ENCODE measurements at regions not wholly inside any gene's neighbourhood (a gene's known extent, or its start where the extent isn't known, plus 50 kb on each side); places are given as distances from the start of the nearest gene placed in this dataset.

GRCh38 chr20:60447703-60448102 is 489.5 kb downstream of the CDH26 start:
- no peak for DNase-seq

GRCh38 chr20:60453388-60454246 is 495.4 kb downstream of the CDH26 start:
- no peak for DNase-seq

DNA sequence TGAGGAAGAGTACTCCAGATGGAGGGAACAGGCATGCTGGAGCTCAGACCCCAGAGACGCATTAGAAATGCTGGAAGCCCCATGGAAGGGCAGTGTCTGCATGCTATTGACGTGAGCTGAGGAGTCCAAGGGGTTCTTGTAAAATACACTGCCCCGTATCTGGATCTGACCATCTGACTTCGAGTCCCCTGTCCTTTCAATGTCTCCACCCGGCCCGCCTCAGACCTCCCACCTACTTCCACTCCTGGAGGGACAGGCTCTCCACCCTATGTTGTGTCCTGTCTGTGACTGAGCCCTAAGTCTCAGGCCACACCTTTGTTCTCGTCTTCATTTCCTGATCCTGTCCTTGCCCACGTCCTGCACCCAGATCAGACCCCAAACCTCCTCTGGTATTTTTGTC is 496.3 kb downstream of the CDH26 start:
- DNase-seq: no peak

DNA sequence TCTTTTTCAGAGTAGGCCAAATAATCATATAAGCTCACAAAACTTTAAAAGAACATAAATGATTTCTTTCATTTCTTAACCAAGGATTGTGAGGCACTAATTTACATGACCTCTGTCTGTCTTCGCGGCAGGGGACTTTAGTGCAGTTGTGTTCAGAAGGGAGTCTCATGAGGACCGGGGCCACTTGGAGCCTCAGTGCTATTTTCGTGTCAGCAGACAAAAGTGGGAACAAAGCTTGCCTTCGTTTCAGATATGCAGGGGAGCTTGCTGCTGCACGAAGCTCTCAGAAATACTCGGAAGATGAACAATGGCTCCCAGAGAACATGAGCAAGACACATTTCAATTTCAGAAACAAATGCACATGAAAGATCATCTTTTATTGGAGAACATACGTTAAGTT is 497.0 kb downstream of the CDH26 start:
- no peak for DNase-seq

DNA sequence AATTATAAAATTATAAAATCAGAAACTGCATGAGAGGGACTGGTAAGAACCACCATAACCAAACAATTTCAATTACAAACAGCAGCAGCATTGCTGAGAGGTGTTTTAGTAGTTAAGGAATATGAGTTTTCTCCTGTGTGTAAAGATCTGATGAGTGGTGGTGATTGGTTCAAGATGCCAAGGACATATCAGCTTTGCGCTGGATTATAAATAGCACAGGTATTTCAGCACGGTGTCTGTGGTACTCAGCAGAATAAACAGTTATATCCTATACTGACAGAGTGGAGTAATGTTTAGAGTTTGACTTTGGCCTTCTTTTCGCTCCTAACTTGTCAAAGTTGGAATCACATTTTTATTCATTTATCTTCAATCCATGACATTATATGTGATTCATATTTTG is 501.0 kb downstream of the CDH26 start:
- DNase-seq: no peak

- DNase-seq: no peak
Measured at GRCh38 chr20:60461993-60462392, 503.8 kb downstream of the CDH26 start.

GRCh38 chr20:60463798-60464197 is 505.6 kb downstream of the CDH26 start:
- no peak for DNase-seq

DNA sequence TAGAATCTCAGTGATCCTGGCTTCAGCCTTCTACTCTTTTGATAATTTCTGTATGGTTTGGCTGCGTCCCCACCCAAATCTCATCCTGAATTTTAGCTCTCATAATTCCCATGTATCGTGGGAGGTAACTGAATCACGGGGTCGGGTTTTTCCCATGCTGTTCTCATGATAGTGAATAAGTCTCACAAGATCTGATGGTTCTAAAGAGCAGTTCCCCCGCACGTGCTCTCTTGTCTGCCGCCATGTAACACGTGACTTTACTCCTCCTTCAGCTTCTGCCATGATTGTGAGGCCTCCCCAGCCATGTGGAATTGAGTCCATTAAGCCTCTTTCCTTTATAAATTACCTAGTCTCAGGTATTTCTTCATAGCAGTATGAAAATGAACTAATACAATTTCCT is 507.2 kb downstream of the CDH26 start:
- DNase-seq: no peak

DNA sequence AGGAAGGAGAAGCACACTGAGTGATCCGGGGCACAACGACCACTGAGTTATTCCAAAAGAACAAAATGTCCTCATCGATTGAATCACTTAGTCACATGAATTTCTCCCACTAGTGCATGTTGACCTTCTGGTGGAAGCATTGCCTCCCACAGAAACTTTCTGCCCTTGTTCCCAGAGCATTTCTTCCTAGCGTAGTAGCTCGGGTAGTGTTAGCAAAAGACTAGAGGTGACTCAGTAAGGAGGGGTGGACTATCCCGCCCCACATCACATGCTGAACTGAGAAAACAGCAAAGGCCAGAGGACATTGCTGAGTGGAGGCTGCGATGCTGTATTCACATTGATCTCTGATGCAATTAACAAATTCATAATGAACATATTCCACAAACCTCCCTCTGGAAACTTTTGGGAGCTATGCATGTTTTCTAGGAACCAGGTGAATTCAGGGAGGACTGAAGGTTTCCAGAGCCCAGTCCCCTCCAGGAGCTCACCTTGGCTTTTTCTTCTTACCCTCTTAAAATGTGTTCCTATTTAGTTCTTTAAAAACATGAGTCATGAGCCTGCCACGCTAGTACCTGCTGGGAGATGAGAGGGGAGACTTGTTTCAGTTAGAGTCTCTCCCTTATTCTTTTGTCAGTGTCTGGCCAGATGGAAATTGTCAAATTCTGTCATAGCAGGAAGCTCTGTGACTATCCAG is 507.9 kb downstream of the CDH26 start:
- DNase-seq: no peak

DNA sequence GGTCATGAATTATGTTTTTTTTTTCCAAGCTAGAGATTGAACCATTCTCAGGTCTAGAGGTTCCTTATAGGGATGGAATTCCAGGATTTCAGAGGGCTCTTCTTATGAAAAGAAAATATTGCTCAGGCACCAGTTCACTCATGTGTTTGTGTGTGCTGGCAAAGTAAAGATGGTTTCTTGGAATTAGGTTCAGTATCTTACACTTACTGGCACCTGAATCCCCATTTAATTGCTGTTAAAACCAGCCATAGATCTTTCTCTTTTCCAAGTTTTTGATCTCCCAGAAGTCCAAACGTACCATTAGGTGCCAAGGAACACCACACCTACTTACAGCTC is 508.4 kb downstream of the CDH26 start:
- no peak for DNase-seq

DNA sequence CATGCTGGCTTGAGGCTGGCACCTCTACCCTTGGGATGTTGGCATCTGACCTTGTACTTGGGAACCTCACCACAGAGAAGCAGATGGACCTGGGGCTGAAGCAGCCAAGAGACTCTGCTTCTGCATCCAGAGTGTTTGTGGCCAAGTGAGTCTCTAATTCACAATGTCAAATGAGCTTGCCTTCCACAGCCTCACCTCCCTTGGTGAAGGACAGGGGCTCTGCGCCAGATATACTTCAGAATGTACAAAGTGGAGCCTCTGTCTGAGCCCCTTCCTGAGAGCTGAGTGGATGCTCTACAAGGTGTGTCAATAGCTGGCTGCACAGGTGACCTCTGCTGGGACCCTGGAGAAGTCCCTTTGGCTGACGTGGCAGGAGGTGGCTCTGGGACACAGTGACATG is 508.9 kb downstream of the CDH26 start:
- no peak for DNase-seq

GRCh38 chr20:60467771-60468170 is 509.5 kb downstream of the CDH26 start:
- DNase-seq: no peak

DNA sequence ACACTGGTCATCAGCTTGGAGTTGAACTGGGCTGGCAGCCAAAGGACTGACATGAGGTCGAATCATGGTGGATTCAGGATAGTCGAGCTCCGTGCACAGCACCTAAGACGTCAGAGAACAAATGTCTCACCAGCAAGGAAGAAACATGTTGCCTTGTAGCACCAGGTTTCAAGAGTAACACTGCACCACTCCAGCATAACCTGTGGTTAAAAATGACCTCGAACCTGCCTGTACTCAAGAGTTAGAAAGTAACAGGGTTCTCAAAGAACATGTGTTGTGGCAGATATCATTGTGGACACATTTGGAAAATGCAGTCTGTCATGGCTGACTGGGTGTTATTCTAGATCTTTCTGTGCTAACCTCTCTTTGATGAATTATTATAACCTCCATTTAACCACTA is 511.6 kb downstream of the CDH26 start:
- DNase-seq: no peak

DNA sequence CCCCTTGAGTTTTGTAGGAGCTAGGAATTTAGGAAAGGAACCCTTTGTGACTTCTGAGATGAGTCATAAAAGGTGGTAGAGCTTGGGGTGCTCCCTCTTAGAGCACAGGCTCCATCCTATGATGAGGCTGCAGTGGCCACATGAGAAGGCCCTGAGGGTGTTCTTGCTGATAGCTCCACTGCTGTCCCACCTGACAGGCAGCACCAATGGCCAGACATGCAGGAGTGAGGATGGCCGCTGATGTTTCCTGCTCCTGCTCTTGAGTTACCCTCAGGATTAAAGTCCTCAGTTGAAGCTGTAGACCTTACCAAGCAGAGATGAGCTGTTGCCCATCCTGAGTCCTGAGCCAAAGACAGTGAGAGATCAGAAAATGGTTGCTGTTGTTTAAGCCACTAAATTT is 512.1 kb downstream of the CDH26 start:
- DNase-seq: no peak

- no peak for DNase-seq
Measured at GRCh38 chr20:60473211-60473610, 515.0 kb downstream of the CDH26 start.

DNA sequence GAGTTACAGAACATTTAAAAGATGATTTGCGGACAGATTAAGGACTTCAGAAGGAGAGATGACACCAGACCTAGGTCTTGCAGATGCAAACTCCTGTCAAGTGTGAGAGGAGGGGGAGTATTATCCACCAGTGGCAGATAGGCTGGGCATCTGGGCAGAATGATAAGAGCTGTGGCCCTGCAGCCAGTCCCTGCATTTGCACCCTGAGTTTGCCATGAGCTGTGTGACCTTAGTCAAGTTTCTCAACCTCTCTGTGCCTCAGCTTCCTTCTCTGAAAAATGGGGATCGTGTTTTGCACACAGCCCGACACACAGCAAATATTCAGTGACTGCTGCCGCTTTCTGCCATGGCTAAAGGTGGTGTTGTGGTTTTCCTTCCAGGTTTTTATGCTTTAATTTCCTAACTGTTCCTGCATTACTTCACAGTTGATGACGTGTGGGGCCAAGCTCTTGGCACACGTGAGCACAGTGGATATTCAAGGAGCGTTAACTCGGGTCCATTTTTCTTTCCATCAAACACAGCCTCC is 516.2 kb downstream of the CDH26 start:
- DNase-seq: no peak

- DNase-seq: no peak
Measured at GRCh38 chr20:60476045-60476444, 517.8 kb downstream of the CDH26 start.

GRCh38 chr20:60477958-60478357 is 519.7 kb downstream of the CDH26 start:
- peak; percentile 6 for DNase-seq

DNA sequence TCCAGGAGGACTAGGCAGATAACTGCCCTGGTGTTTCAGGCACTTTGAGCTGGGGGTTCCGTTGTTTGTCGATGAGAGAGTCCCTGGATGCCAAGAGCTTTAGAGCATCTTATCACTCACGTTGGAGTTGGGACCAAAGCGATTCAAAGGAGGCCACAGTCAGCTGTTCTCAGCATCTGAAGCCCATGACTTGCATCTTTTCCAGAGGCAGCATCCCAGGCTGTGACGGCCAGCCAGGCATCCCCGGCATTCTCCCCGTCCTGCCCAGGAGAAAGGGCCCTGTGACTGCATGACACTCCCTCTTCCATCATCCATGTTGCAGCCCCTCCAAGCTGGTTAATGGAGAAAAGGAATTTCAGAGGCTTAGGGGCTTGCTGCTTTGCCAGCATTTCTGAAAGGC is 520.3 kb downstream of the CDH26 start:
- no peak for DNase-seq

GRCh38 chr20:60480950-60481742 is 522.9 kb downstream of the CDH26 start:
- no peak for DNase-seq

GRCh38 chr20:60481743-60482133 is 523.5 kb downstream of the CDH26 start:
- no peak for DNase-seq

GRCh38 chr20:60482221-60483008 is 524.2 kb downstream of the CDH26 start:
- DNase-seq: no peak

DNA sequence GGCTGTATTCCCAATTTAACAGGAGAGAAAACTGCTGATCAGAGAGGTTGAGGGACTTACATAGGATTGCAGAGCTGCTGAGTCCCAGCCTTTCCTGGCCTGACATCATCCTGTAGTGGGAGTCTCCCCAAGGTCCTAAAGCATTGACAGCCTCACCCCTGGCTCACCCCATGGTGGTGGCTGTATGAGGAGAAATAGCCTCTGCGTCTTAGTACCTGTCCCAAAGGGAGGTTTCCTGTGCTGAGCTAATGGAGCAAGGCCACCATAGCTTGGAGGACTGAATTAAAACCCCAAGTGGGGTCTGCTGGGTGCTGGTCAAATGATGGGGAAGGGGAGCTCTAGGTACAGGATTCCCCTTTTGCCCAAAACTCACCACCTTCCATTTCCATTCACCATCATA is 525.1 kb downstream of the CDH26 start:
- DNase-seq: no peak
